ENCODE measurements at regions not wholly inside any gene's neighbourhood (a gene's known extent, or its start where the extent isn't known, plus 50 kb on each side); places are given as distances from the start of the nearest gene placed in this dataset.

- DNase-seq (ENCODE audit: low spot score), result no peak
These were observed 55.2 kb upstream of the TAGAP start for GRCh38 chr6:159099961-159100360.

- no peak for DNase-seq (ENCODE audit: low spot score)
These were observed 54.5 kb upstream of the TAGAP start for GRCh38 chr6:159099276-159099675.

DNA sequence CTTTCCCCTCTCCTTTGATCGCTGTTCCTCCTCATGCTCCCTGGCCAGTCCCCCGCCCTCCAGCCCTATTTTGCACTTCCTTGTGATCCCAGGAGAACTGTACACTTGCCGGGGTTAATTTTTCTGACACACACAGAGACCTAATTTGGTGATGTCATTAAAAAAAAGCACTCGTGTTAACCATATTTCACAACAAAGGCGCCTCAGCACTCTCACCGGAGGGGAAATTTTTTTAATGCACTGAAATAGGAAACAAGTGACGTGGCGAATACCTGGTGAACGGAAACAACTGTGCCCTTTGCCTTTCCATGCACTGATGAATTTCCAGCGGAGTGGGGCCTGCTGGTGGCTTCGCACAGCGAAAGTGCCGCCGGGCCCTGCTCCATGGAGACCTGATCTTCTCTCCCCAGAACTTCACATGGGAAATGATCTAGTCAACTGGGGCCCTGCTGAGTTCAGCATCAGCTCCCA lies 53.9 kb upstream of the TAGAP start:
- no peak for DNase-seq (ENCODE audit: low spot score)

GRCh38 chr6:159097256-159097655 lies 52.5 kb upstream of the TAGAP start:
- DNase-seq (ENCODE audit: low spot score), result no peak

DNA sequence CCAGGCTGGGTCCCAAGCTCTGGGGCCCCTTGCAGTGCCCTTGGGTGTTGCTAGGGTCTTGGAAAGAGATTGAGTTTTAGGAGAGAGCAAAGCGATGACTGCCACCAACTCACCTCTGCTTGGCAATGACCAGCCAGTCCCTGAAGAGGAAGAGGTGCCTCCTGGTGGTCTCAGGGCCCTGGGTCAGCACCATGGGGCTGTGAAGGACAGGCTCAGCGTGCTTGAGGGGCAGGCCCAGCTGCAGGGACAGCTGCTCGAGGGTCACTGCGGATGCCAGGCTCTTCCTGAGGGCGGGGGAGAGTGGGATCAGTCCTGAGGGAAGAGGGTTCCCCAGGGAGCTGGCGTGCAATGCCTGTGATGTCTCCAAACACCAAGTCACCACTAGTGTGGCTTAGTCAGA lies 50.8 kb upstream of the TAGAP start:
- DNase-seq (ENCODE audit: low spot score), result no peak

- DNase-seq (ENCODE audit: low spot score), result no peak
These were observed 49.9 kb upstream of the TAGAP start for GRCh38 chr6:159094444-159095252.
